ENCODE measurements at regions not wholly inside any gene's neighbourhood (a gene's known extent, or its start where the extent isn't known, plus 50 kb on each side); places are given as distances from the start of the nearest gene placed in this dataset.

DNA sequence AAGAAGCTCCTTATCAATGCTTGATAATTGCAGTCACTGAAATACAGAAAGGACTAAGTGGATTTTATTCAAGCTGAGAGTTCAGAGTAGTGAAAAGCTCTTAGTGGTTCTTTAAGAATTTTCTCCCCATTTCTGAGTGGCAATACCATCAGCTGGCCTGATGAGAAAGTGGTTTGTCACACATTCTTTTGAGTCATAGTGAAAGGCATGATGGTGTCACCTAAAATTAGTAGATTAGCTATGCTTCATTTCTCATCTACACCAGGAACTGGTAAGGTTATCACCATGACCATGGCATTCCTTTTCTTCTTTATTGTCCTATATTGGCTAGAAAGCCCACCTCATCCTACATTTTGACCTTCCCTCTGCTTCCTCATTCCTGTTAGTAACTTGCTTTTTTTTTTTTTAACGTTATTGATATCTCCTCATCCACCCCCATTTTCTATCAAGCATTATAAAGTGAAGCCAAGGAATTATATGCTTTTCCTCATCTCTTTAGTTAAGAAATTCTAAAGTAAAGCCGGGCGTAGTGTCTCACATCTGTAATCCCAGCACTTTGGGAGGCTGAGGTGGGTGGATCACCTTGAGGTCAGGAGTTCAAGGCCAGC lies 67.4 kb upstream of the LOC128125822 start:
- TF ChIP-seq CTCF (conservative IDR thresholded peaks at IDR 0.05) (no peak), ZFX (IDR thresholded peaks at IDR 0.05) (no peak)
